NB4 (cell line): ENCODE measurements at regions not wholly inside any gene's neighbourhood (a gene's known extent, or its start where the extent isn't known, plus 50 kb on each side); places are given as distances from the start of the nearest gene placed in this dataset.

Source experiments
- MYC ChIP-seq: IDR thresholded peaks from 2 replicates; pipeline ENCODE4 v1.6.1; 2011; ENCODE audit warnings: low read depth, low read length
- POLR2A ChIP-seq: IDR thresholded peaks from 2 replicates; pipeline ENCODE4 v1.6.1; 2011; ENCODE audit warnings: mild to moderate bottlenecking; ENCODE audit not compliant: insufficient read length; ENCODE audit errors: extremely low read depth
- TF ChIP-seq, protein P1 (sequence below): IDR thresholded peaks from one replicate; pipeline ENCODE4 v1.5.1; 2012; ENCODE audit warnings: low read depth, low read length
- TF ChIP-seq, protein P2 (sequence below): IDR thresholded peaks from 2 replicates; pipeline ENCODE4 v1.6.1; 2011; ENCODE audit warnings: low read depth, low read length

DNA sequence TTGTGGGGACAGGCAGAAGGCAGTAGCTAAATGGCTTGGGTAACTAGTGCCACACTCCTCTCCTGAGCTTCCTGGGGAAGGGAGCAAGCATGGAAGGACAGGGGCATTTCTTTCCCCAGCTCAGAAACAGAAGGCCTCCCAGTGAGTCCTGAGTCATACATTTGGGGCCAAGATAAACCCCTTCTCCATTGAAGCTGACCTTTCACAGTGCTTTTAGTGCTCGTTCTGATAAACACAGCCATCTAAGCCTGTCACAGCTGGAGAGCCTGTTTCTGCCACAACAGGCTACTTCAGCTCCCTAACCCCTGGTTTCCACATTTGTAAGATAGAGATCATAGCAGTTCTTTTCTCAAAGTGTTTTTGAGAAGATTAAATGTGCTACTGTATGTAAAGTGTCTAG lies 374.0 kb downstream of the LMX1A start:
- TF ChIP-seq POLR2A (no peak), MYC (no peak)
- TF ChIP-seq, protein P1, sequence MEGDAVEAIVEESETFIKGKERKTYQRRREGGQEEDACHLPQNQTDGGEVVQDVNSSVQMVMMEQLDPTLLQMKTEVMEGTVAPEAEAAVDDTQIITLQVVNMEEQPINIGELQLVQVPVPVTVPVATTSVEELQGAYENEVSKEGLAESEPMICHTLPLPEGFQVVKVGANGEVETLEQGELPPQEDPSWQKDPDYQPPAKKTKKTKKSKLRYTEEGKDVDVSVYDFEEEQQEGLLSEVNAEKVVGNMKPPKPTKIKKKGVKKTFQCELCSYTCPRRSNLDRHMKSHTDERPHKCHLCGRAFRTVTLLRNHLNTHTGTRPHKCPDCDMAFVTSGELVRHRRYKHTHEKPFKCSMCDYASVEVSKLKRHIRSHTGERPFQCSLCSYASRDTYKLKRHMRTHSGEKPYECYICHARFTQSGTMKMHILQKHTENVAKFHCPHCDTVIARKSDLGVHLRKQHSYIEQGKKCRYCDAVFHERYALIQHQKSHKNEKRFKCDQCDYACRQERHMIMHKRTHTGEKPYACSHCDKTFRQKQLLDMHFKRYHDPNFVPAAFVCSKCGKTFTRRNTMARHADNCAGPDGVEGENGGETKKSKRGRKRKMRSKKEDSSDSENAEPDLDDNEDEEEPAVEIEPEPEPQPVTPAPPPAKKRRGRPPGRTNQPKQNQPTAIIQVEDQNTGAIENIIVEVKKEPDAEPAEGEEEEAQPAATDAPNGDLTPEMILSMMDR, result no peak
- TF ChIP-seq, protein P2, sequence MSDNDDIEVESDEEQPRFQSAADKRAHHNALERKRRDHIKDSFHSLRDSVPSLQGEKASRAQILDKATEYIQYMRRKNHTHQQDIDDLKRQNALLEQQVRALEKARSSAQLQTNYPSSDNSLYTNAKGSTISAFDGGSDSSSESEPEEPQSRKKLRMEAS, result no peak
